NCI-H1105 treated with DMSO at 0.1 percent for 48 hours (cell line): ENCODE measurements at regions not wholly inside any gene's neighbourhood (a gene's known extent, or its start where the extent isn't known, plus 50 kb on each side); places are given as distances from the start of the nearest gene placed in this dataset.
"Not testable (repeated sequence)": the region's sequence is repeated elsewhere in the genome, so short reads cannot be mapped to it uniquely, and the experiment has no call there.

Experiments
- DNase-seq: peaks from one replicate; lab custom pipeline; 2025; lab: John Stamatoyannopoulos, UW

- no peak for DNase-seq
These were observed 566.9 kb upstream of the ZP4 start for GRCh38 chr1:238457610-238458009.

GRCh38 chr1:238451781-238452310, 561.1 kb upstream of the ZP4 start:
- DNase-seq, result no peak

DNA sequence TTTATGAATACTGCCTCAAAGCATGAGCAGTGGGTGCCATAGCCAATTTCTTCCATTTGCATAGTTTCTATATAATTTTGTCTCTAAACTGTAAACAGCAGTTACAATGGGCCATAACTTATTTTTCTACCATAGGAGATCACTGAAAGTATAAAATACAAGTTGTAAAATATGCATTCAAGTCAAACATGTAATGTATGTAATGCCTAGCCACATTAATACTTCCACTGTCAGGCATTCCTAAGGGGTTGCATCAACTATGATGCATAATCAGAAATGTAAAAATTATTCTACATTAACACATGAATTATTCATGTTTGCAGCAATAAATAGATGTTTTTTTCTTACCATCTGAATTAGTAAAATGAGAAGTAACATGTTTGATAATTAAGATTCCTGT, 560.3 kb upstream of the ZP4 start:
- DNase-seq, result no peak

DNA sequence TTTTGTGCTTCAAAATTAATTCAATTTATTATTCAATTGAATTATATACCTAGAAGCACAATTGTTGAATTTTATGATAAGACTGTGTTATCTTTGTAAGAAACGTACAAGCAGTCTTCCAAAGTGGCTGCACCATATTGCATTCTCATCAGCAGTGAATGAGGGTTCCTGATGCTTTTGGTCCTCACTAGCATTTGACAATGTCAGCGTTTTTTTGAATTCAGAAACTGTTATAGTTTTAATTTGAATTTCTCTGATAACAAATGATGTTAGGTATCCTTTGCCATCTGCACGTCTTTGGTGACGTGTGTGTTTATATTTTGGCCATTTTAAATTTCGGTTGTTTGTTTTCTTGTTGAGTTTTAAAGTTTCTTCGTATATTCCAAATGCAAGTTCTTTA, 553.0 kb upstream of the ZP4 start:
- DNase-seq, result no peak

DNA sequence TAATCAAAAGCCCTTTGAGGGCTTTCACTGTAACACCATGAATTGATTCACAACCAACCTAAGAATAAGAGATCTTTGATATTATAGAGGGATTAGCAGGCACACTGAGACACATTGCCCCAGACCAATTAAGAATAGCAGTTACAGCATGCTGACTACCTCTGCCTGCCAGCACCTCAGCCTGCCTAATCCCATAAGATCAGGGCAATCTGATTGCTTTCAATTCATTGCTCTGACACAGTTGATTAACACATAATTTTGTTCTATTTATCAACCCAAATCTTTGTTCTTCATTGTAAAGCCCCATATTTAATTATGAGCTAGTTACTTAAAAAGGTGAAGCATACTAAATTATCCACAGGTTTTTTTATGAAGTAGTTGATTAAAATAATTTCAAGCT, 548.8 kb upstream of the ZP4 start:
- no peak for DNase-seq

GRCh38 chr1:238438311-238439270, 547.9 kb upstream of the ZP4 start:
- no peak for DNase-seq

- DNase-seq, result not testable (repeated sequence)
These were observed 539.0 kb upstream of the ZP4 start for GRCh38 chr1:238429703-238430102.

DNA sequence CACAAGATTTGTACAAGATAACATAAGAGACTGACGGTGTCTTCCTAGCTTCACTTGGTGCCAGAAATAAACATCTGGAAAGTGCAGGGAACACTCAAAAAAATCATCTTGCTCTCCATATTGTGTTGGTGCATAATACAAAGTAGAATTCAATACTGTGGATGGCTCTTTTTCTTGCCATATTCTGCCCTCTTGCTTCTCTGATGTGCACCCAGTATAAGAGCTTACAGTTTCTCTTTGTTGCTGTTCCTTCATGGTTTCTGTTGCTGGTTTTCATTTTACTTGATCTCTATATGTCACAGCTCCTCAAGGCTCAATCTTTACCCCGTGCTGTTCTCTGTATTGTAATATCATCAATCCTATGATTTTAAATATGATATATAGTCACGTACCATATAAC, 528.5 kb upstream of the ZP4 start:
- no peak for DNase-seq

DNA sequence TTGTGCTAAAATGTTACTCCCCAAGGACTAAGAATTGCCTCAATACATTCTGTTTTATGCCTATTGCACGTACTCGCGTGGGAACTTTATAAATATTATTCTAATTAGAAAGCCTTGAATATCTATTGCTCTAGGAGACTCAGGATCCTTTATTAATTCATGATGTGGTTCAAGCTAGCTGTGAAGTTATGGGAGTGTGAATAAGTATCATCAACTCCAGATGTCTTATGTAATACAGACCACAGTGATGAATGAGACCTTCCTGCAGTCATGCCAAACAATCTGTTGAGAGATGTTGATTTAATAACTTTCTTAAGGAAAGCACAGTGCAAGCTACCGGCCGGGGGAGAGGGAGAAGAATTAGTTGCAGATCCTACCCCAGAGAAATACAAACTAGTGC, 519.2 kb upstream of the ZP4 start:
- no peak for DNase-seq

- DNase-seq, result no peak
These were observed 518.6 kb upstream of the ZP4 start for GRCh38 chr1:238409191-238409850.

DNA sequence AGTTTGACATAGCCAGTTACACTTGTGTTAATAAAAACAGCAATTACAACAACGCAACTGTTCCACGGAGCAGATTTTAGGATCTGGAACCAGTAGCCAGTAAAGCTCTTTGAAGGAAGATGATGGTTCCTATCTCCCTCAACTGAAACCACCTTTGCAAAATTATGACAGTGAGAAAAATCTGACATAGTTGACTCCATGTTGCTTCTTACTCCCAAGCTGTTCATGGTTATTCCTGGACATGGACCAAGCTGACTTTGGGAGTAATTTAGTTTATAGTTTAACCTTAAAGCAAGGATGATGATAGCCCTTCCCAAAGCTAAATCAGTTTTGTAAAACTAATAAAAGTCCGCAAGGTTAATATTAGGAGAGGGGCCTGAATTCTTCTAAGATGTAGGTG, 518.0 kb upstream of the ZP4 start:
- no peak for DNase-seq

DNA sequence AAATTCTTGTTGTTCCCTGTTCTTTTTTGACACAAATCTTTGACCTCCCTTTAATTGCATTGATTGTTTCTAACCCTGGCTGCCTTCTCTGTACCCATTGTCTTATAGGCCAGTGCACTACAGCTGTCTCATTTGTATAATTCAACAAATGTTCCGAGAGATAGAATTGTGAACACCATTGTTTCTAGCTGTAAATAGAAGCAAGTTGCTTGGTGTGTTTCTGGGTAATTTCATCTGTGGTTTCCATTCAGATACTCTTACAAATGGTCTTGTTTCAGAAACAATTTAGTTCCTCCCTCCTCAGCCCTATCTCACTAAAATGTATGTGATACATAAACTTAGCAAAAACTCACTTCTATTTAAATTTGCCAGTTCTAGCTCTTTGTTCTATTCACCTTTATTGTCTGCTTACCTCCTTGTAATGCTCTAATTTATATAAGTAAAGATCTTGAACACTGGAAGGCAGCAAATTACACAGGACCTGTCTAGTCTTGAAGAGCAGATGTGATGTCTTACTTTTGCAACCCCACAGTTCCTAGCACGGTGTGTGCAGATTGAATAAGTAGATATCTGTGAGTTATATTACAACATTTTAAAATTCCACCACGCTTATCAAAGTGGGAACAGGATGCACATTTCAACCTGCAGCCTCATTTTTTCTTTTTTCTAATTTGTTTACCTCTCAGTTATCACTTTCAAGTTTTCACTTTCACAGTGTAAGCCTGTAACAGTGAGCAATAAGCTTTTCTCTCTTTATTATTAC, 515.6 kb upstream of the ZP4 start:
- no peak for DNase-seq

- no peak for DNase-seq
These were observed 514.2 kb upstream of the ZP4 start for GRCh38 chr1:238404921-238405320.

GRCh38 chr1:238404481-238404880, 513.8 kb upstream of the ZP4 start:
- no peak for DNase-seq

DNA sequence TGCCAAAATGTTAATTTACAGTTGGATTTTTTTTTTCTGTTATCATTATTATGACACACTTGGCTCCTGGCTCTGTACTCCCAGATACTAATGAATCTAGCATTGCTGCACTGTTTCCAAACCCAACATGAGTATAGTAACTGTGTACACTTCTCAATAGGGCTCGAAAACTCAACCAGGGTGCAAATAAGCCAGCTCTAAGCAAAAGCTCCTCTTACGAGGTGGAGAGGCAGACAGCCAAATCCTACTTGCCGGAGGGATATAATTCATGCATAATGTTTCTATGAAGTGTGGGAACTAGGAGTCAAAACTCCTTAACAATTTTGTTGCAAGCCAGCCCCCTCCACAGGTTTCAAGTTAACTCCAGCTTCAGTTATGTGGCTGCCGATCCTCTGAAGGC, 510.4 kb upstream of the ZP4 start:
- no peak for DNase-seq

GRCh38 chr1:238399558-238399957, 508.8 kb upstream of the ZP4 start:
- no peak for DNase-seq

- no peak for DNase-seq
These were observed 505.4 kb upstream of the ZP4 start for GRCh38 chr1:238396140-238396539.

GRCh38 chr1:238384381-238384780, 493.7 kb upstream of the ZP4 start:
- DNase-seq, result no peak

- DNase-seq, result no peak
These were observed 489.4 kb upstream of the ZP4 start for GRCh38 chr1:238380167-238380566.

DNA sequence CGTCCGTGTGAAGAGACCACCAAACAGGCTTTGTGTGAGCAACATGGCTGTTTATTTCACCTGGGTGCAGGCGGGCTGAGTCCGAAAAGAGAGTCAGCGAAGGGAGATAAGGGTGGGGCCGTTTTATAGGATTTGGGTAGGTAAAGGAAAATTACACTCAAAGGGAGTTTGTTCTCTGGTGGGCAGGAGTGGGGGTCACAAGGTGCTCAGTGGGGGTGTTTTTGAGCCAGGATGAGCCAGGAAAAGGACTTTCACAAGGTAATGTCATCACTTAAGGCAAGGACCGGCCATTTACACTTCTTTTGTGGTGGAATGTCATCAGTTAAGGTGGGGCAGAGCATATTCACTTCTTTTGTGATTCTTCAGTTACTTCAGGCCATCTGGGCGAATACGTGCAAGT, 488.7 kb upstream of the ZP4 start:
- DNase-seq, result not testable (repeated sequence)

DNA sequence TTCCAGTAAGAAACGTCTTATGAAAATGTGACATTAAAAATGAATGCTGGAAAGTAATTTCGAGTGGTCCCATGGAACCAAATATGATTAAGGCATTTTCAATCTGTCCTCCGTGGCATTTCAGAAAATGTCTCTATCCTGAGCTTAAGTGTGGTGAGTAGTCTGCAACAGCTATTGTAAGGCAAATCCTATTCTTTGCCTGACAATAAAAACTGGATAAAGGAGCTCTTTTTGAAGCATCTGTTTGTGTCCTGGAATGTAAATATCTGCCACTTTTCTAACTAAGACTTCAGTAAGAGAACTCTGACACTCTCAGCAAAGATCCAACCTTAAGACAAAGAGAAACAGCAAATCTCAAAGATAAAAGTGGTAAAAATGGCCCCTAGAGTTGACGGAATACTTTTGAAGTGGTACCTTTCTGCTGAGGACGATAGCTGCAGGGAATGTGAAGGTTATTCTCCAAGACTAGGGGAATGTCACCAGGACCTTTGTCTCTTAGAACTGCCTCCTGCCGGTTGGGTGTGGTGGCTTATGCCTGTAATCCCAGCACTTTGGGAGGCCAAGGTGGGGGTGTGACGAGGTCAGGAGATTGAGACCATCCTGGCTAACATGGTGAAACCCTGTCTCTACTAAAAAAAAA, 486.7 kb upstream of the ZP4 start:
- DNase-seq, result no peak

GRCh38 chr1:238370599-238370998, 479.9 kb upstream of the ZP4 start:
- DNase-seq, result no peak
